Loucy (cell line): ENCODE measurements at regions not wholly inside any gene's neighbourhood (a gene's known extent, or its start where the extent isn't known, plus 50 kb on each side); places are given as distances from the start of the nearest gene placed in this dataset.

Experiments
- H2AFZ ChIP-seq: fragments of 200-600 bp; sonication (generic); 2 replicates; pipeline ENCODE4 v1.6.0; 2016; ENCODE audit warnings: antibody characterized with exemption, mild to moderate bottlenecking, low read length, moderate library complexity
- H3F3A ChIP-seq: fragments of 200-600 bp; 2 replicates; pipeline ENCODE4 v1.6.0; 2016; ENCODE audit warnings: antibody characterized with exemption, low read depth, mild to moderate bottlenecking
- H3K27me3 ChIP-seq: fragments of 200-600 bp; sonication (generic); 2 replicates; pipeline ENCODE4 v1.6.1; 2014; ENCODE audit warnings: low read length, mild to moderate bottlenecking; ENCODE audit not compliant: insufficient read depth, poor library complexity, severe bottlenecking
- H3K36me3 ChIP-seq: fragments of 200-600 bp; sonication (generic); 2 replicates; pipeline ENCODE4 v1.6.1; 2016; ENCODE audit warnings: low read length; ENCODE audit not compliant: insufficient read depth
- H3K4me1 ChIP-seq: fragments of 200-600 bp; sonication (generic); 2 replicates; pipeline ENCODE4 v1.5.1; 2014; ENCODE audit warnings: low read length, mild to moderate bottlenecking; ENCODE audit not compliant: insufficient read depth, poor library complexity, severe bottlenecking
- H3K4me2 ChIP-seq: fragments of 200-600 bp; sonication (generic); 2 replicates; pipeline ENCODE4 v1.6.0; 2014; ENCODE audit warnings: antibody characterized with exemption, low read length, low read depth, mild to moderate bottlenecking; ENCODE audit not compliant: poor library complexity, severe bottlenecking
- H3K4me3 ChIP-seq: fragments of 200-600 bp; sonication (generic); 2 replicates; pipeline ENCODE4 v1.5.1; 2014; ENCODE audit warnings: low read length, mild to moderate bottlenecking, mixed read lengths; ENCODE audit not compliant: poor library complexity, severe bottlenecking
- H3K79me2 ChIP-seq: fragments of 200-600 bp; sonication (generic); 2 replicates; pipeline ENCODE4 v1.6.1; 2014; ENCODE audit warnings: low read length; ENCODE audit not compliant: insufficient read depth
- H3K9ac ChIP-seq: fragments of 200-600 bp; sonication (generic); 2 replicates; pipeline ENCODE4 v1.6.0; 2014; ENCODE audit warnings: mild to moderate bottlenecking, low read depth, low read length, moderate library complexity; ENCODE audit not compliant: poor library complexity, severe bottlenecking
- H3K9me2 ChIP-seq: fragments of 200-600 bp; sonication (generic); replicated peaks from 2 replicates; pipeline ENCODE4 v1.6.1; 2016; ENCODE audit warnings: low read depth, low read length, mixed read lengths
- H3K9me3 ChIP-seq: fragments of 200-600 bp; sonication (generic); 2 replicates; pipeline ENCODE4 v1.6.1; 2014; ENCODE audit warnings: mild to moderate bottlenecking, antibody characterized with exemption, low read length, low read depth; ENCODE audit not compliant: insufficient read depth
- H4K20me1 ChIP-seq: fragments of 200-600 bp; sonication (generic); 2 replicates; pipeline ENCODE4 v1.6.0; 2014; ENCODE audit warnings: antibody characterized with exemption, low read length, mild to moderate bottlenecking; ENCODE audit not compliant: insufficient read depth, poor library complexity, severe bottlenecking
- EZH2phosphoT487 ChIP-seq: fragments of 200-600 bp; IDR thresholded peaks from 2 replicates; pipeline ENCODE4 v1.6.1; 2018; ENCODE audit warnings: antibody characterized with exemption, mild to moderate bottlenecking, moderate library complexity, borderline replicate concordance
- TF ChIP-seq, protein P1 (sequence below): fragments of 200-600 bp; sonication (generic); conservative IDR thresholded peaks from 2 replicates; pipeline ENCODE4 v1.5.1; 2014; ENCODE audit warnings: mild to moderate bottlenecking, antibody characterized with exemption, low read length

GRCh38 chr13:99132295-99132835 lies 68.3 kb upstream of the UBAC2 start:
- H3F3A ChIP-seq, result no peaks in the 10 kb centered on the region
- no peaks in the 10 kb centered on the region for H3K9me3 ChIP-seq
- H3K9me2 ChIP-seq, result no peaks in the 10 kb centered on the region
- no peak overlapping the region for H3K9ac ChIP-seq
- no peaks in the 10 kb centered on the region for H3K36me3 ChIP-seq
- no peaks in the 10 kb centered on the region for H3K79me2 ChIP-seq
- H3K4me2 ChIP-seq, result no peak overlapping the region
- H3K27me3 ChIP-seq, result no peaks in the 10 kb centered on the region
- H2AFZ ChIP-seq, result peak overlapping the region; percentile 65
- H3K4me1 ChIP-seq, result peaks cover 11% of the 10 kb centered on the region
- TF ChIP-seq EZH2phosphoT487, result no peak
- TF ChIP-seq, protein P1, sequence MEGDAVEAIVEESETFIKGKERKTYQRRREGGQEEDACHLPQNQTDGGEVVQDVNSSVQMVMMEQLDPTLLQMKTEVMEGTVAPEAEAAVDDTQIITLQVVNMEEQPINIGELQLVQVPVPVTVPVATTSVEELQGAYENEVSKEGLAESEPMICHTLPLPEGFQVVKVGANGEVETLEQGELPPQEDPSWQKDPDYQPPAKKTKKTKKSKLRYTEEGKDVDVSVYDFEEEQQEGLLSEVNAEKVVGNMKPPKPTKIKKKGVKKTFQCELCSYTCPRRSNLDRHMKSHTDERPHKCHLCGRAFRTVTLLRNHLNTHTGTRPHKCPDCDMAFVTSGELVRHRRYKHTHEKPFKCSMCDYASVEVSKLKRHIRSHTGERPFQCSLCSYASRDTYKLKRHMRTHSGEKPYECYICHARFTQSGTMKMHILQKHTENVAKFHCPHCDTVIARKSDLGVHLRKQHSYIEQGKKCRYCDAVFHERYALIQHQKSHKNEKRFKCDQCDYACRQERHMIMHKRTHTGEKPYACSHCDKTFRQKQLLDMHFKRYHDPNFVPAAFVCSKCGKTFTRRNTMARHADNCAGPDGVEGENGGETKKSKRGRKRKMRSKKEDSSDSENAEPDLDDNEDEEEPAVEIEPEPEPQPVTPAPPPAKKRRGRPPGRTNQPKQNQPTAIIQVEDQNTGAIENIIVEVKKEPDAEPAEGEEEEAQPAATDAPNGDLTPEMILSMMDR, result no peak
- no peaks in the 10 kb centered on the region for H4K20me1 ChIP-seq
- no peak overlapping the region for H3K4me3 ChIP-seq

DNA sequence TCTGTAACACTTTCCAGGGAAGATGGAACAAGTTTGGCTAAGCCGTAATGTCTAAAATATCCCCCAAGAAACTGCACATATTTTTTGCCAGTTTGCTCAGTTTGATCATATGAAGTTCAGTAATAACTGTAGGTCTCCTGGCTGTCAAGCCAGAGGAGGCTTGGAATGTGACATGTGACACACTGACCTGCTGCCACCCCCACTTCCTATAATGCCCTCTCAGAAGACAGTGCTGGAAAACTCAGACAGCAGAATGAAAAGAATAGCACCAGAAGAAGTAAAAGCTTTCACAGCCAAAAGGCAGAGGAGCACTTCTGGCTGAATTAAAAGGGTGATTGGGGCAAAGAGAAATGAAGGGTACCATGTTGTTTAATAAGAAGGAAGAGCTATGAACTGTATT lies 67.4 kb upstream of the UBAC2 start:
- H3K36me3 ChIP-seq, result no peaks in the 10 kb centered on the region
- H3F3A ChIP-seq, result no peaks in the 10 kb centered on the region
- H3K4me1 ChIP-seq, result peaks cover 11% of the 10 kb centered on the region
- no peaks in the 10 kb centered on the region for H3K9me3 ChIP-seq
- no peaks in the 10 kb centered on the region for H4K20me1 ChIP-seq
- TF ChIP-seq, protein P1, result no peak
- no peak for TF ChIP-seq EZH2phosphoT487
- no peak overlapping the region for H3K4me2 ChIP-seq
- H3K27me3 ChIP-seq, result no peaks in the 10 kb centered on the region
- no peaks in the 10 kb centered on the region for H3K9me2 ChIP-seq
- H3K9ac ChIP-seq, result no peak overlapping the region
- peak overlapping the region; percentile 9; the same call in 1 of the 2 replicates for H2AFZ ChIP-seq
- H3K79me2 ChIP-seq, result no peaks in the 10 kb centered on the region
- no peak overlapping the region for H3K4me3 ChIP-seq

DNA sequence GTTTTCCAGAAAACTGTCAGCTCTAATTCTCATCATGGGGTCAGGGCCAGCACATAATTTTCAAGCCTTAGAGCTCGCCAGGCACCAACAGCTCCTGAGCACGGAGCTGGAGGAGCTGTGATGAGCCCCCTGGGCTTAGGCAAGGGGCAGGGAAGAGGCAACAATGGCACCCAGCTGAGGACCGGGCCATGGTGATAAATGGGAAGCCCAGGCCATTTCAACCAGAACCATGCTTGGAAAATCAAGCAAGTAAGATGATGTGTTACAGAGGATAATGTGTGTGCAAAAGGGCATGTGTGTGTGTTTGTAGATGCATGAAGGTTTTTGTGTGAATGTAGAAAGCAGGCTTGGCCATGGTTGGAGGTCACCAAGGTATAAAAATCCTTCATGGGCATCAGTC lies 66.8 kb upstream of the UBAC2 start:
- H3K4me3 ChIP-seq, result no peak overlapping the region
- no peak overlapping the region for H2AFZ ChIP-seq
- no peaks in the 10 kb centered on the region for H3K36me3 ChIP-seq
- H3K9me3 ChIP-seq, result no peaks in the 10 kb centered on the region
- no peaks in the 10 kb centered on the region for H3F3A ChIP-seq
- no peaks in the 10 kb centered on the region for H3K9me2 ChIP-seq
- H3K4me1 ChIP-seq, result peaks cover 11% of the 10 kb centered on the region
- no peaks in the 10 kb centered on the region for H3K79me2 ChIP-seq
- H3K4me2 ChIP-seq, result no peak overlapping the region
- no peaks in the 10 kb centered on the region for H4K20me1 ChIP-seq
- TF ChIP-seq, protein P1, result no peak
- TF ChIP-seq EZH2phosphoT487, result no peak
- no peaks in the 10 kb centered on the region for H3K27me3 ChIP-seq
- H3K9ac ChIP-seq, result no peak overlapping the region
